ENCODE measurements at regions not wholly inside any gene's neighbourhood (a gene's known extent, or its start where the extent isn't known, plus 50 kb on each side); places are given as distances from the start of the nearest gene placed in this dataset.
A peak's percentile ranks its signal among the peaks of the same experiment; 100 is the strongest.

- DNase-seq: no peak
Measured at GRCh38 chr10:3622845-3623621, 162.0 kb downstream of the KLF6 start.

GRCh38 chr10:3622427-3622826 lies 162.6 kb downstream of the KLF6 start:
- DNase-seq: no peak

GRCh38 chr10:3620818-3621217 lies 164.2 kb downstream of the KLF6 start:
- no peak for DNase-seq

- peak; percentile 18 for DNase-seq
Measured at GRCh38 chr10:3619241-3619640, 165.8 kb downstream of the KLF6 start.

GRCh38 chr10:3616880-3617279 lies 168.1 kb downstream of the KLF6 start:
- no peak for DNase-seq

GRCh38 chr10:3613318-3613717 lies 171.7 kb downstream of the KLF6 start:
- DNase-seq: no peak

GRCh38 chr10:3612183-3613001 lies 172.6 kb downstream of the KLF6 start:
- no peak for DNase-seq

- no peak for DNase-seq
Measured at GRCh38 chr10:3606309-3606708, 178.7 kb downstream of the KLF6 start.

GRCh38 chr10:3605882-3606281 lies 179.1 kb downstream of the KLF6 start:
- DNase-seq: no peak

- no peak for DNase-seq
Measured at GRCh38 chr10:3595736-3596135, 189.3 kb downstream of the KLF6 start.

GRCh38 chr10:3593611-3594010 lies 191.4 kb downstream of the KLF6 start:
- no peak for DNase-seq

- DNase-seq: no peak
Measured at GRCh38 chr10:3592424-3592823, 192.6 kb downstream of the KLF6 start.

GRCh38 chr10:3588816-3589215 lies 196.2 kb downstream of the KLF6 start:
- no peak for DNase-seq

GRCh38 chr10:3588346-3588745 lies 196.7 kb downstream of the KLF6 start:
- DNase-seq: no peak

- no peak for DNase-seq
Measured at GRCh38 chr10:3584926-3585784, 199.9 kb downstream of the KLF6 start.

GRCh38 chr10:3580565-3580964 lies 204.4 kb downstream of the KLF6 start:
- no peak for DNase-seq

GRCh38 chr10:3579845-3580244 lies 205.2 kb downstream of the KLF6 start:
- no peak for DNase-seq

GRCh38 chr10:3578682-3579081 lies 206.3 kb downstream of the KLF6 start:
- no peak for DNase-seq

GRCh38 chr10:3578159-3578558 lies 206.8 kb downstream of the KLF6 start:
- no peak for DNase-seq

GRCh38 chr10:3574451-3574850 lies 210.6 kb downstream of the KLF6 start:
- DNase-seq: no peak

GRCh38 chr10:3573498-3573897 lies 211.5 kb downstream of the KLF6 start:
- no peak for DNase-seq

- DNase-seq: no peak
Measured at GRCh38 chr10:3571310-3571825, 213.6 kb downstream of the KLF6 start.

GRCh38 chr10:3570855-3571266 lies 214.1 kb downstream of the KLF6 start:
- DNase-seq: no peak
